IMR-90 (cell line): ENCODE measurements at regions not wholly inside any gene's neighbourhood (a gene's known extent, or its start where the extent isn't known, plus 50 kb on each side); places are given as distances from the start of the nearest gene placed in this dataset.

Experiments
- ATAC-seq: fragments of 200-7000 bp; cut with Tn5 transposase; 2 replicates; pipeline ENCODE4 v1.9.1; 2020; ENCODE audit warnings: low read depth, mild to moderate bottlenecking, moderate library complexity
- BruUV-seq: library from RNA; stranded (reverse); fragments of 400-500 nt; replicated peaks from 2 replicates; lab custom pipeline; 2021; lab: Mats Ljungman, UMichigan
- CTCF ChIA-PET: fragments of 300-600 bp; formaldehyde crosslinking; extraction: SDS; loops from one replicate; lab custom pipeline; 2021; ENCODE audit warnings: antibody characterized with exemption; lab: Yijun Ruan, JAX
- POLR2A ChIA-PET: fragments of 300-600 bp; sonication (Branson Sonifier 250); formaldehyde crosslinking; loops from one replicate; lab custom pipeline; 2022; ENCODE audit warnings: antibody characterized with exemption; ENCODE audit not compliant: unreplicated experiment; lab: Charles Lee
- DNase-seq: peaks from one replicate; pipeline ENCODE4 v3.0.0; 2013
- H2AFZ ChIP-seq: replicated peaks from 2 replicates; pipeline ENCODE3; 2013; ENCODE audit warnings: low read length, mild to moderate bottlenecking; ENCODE audit not compliant: poor library complexity
- H2AK5ac ChIP-seq: 2 replicates; pipeline ENCODE4 v1.6.1; 2013; ENCODE audit warnings: low read depth, low read length, inconsistent platforms
- H2AK9ac ChIP-seq: replicated peaks from 2 replicates; pipeline ENCODE3; 2013; ENCODE audit warnings: mild to moderate bottlenecking, low read depth, low read length, moderate library complexity; ENCODE audit not compliant: poor library complexity
- H2BK120ac ChIP-seq: 2 replicates; pipeline ENCODE4 v1.6.1; 2013; ENCODE audit warnings: low read depth, low read length, inconsistent platforms
- H2BK15ac ChIP-seq: 3 replicates; pipeline ENCODE4 v1.6.1; 2013; ENCODE audit warnings: low read depth, low read length, inconsistent platforms
- H2BK20ac ChIP-seq: 2 replicates; pipeline ENCODE4 v1.6.1; 2013; ENCODE audit warnings: low read depth, mild to moderate bottlenecking, inconsistent platforms, low read length, moderate library complexity
- H2BK5ac ChIP-seq: 2 replicates; pipeline ENCODE4 v1.6.1; 2013; ENCODE audit warnings: mild to moderate bottlenecking, low read depth, low read length, inconsistent platforms; ENCODE audit not compliant: poor library complexity, severe bottlenecking
- H3K14ac ChIP-seq: replicated peaks from 2 replicates; pipeline ENCODE4 v1.6.1; 2013; ENCODE audit warnings: low read depth, low read length, inconsistent platforms
- H3K18ac ChIP-seq: 2 replicates; pipeline ENCODE4 v1.6.1; 2013; ENCODE audit warnings: low read depth, low read length, control low read depth
- H3K23ac ChIP-seq: 2 replicates; pipeline ENCODE4 v1.6.1; 2013; ENCODE audit warnings: low read depth, low read length, inconsistent platforms
- H3K27ac ChIP-seq: 2 replicates; pipeline ENCODE4 v1.5.1; 2013; ENCODE audit warnings: mild to moderate bottlenecking, control low read depth, low read length; ENCODE audit not compliant: insufficient read depth
- H3K27me3 ChIP-seq: 2 replicates; pipeline ENCODE4 v1.6.1; 2013; ENCODE audit warnings: low read length; ENCODE audit not compliant: control insufficient read depth, insufficient read depth
- H3K36me3 ChIP-seq: 2 replicates; pipeline ENCODE4 v1.6.1; 2013; ENCODE audit warnings: low read length, mixed read lengths; ENCODE audit not compliant: control insufficient read depth, insufficient read depth
- H3K4ac ChIP-seq: 2 replicates; pipeline ENCODE4 v1.6.1; 2013; ENCODE audit warnings: low read depth, low read length, inconsistent platforms
- H3K4me1 ChIP-seq: 2 replicates; pipeline ENCODE4 v1.6.1; 2013; ENCODE audit warnings: low read length, mixed read lengths; ENCODE audit not compliant: control insufficient read depth, insufficient read depth
- H3K4me2 ChIP-seq: 2 replicates; pipeline ENCODE4 v1.6.1; 2013; ENCODE audit warnings: low read depth, mild to moderate bottlenecking, control low read depth, low read length, moderate library complexity
- H3K4me3 ChIP-seq: 2 replicates; pipeline ENCODE4 v1.5.1; 2013; ENCODE audit warnings: low read depth, mild to moderate bottlenecking, control low read depth, low read length, moderate library complexity; ENCODE audit not compliant: insufficient read depth
- H3K56ac ChIP-seq: 2 replicates; pipeline ENCODE4 v1.6.1; 2013; ENCODE audit warnings: low read length, inconsistent platforms; ENCODE audit not compliant: insufficient read depth; ENCODE audit errors: extremely low read depth
- H3K79me1 ChIP-seq, 2 experiments: 2 replicates each; pipeline ENCODE4 v1.6.1; 2013; ENCODE audit warnings: low read length in 2 of 2, inconsistent platforms in 1 of 2, low read depth in 1 of 2
- H3K9ac ChIP-seq: 2 replicates; pipeline ENCODE4 v1.6.1; 2013; ENCODE audit warnings: low read depth, low read length, control low read depth
- H3K9me1 ChIP-seq: 2 replicates; pipeline ENCODE4 v1.6.1; 2013; ENCODE audit warnings: low read length, inconsistent platforms; ENCODE audit not compliant: insufficient read depth
- H3K9me3 ChIP-seq: 2 replicates; pipeline ENCODE4 v1.6.1; 2013; ENCODE audit warnings: low read length; ENCODE audit not compliant: control insufficient read depth, insufficient read depth
- H4K20me1 ChIP-seq: 2 replicates; pipeline ENCODE4 v1.6.1; 2013; ENCODE audit warnings: low read length, inconsistent platforms; ENCODE audit not compliant: insufficient read depth
- H4K5ac ChIP-seq: 2 replicates; pipeline ENCODE4 v1.6.1; 2013; ENCODE audit warnings: mild to moderate bottlenecking, low read depth, low read length, control low read depth
- H4K8ac ChIP-seq, 2 experiments: 2 replicates each; pipeline ENCODE4 v1.6.1; 2013; ENCODE audit warnings: low read depth in 2 of 2, low read length in 2 of 2, control low read depth in 1 of 2, inconsistent platforms in 1 of 2
- H4K91ac ChIP-seq: 2 replicates; pipeline ENCODE4 v1.6.1; 2013; ENCODE audit warnings: low read depth, low read length, inconsistent platforms; ENCODE audit not compliant: insufficient read depth
- BHLHE40 ChIP-seq: fragments of 150-350 bp; IDR thresholded peaks from 2 replicates; pipeline ENCODE4 v1.6.1; 2016; ENCODE audit warnings: mild to moderate bottlenecking, low read depth, low read length
- MAZ ChIP-seq: IDR thresholded peaks from 2 replicates; pipeline ENCODE4 v1.6.1; 2012; ENCODE audit warnings: low read depth, mild to moderate bottlenecking, low read length, improper control_type of control experiment, moderate library complexity, borderline replicate concordance
- MXI1 ChIP-seq: IDR thresholded peaks from 2 replicates; pipeline ENCODE4 v1.6.1; 2012; ENCODE audit warnings: low read depth, mild to moderate bottlenecking, low read length, moderate library complexity, borderline replicate concordance
- NFE2L2 ChIP-seq: fragments of 150-350 bp; IDR thresholded peaks from 2 replicates; pipeline ENCODE4 v1.6.1; 2016; ENCODE audit warnings: low read depth, mild to moderate bottlenecking, low read length
- POLR2A ChIP-seq: IDR thresholded peaks from 2 replicates; pipeline ENCODE4 v1.6.1; 2012; ENCODE audit warnings: mild to moderate bottlenecking, low read depth, low read length
- WGBS, 2 experiments: methylation state at CpG; one replicate each; pipeline versions ENCODE4 v1.1.5 to v1.1.7; 2013; ENCODE audit warnings: missing lambda C conversion rate in 2 of 2; ENCODE audit not compliant: insufficient read length in 1 of 2; ENCODE audit errors: extremely low coverage in 2 of 2; 5-methylcytosine and 5-hydroxymethylcytosine counted together
- dilution Hi-C: fragments of 300-500 bp; cut with HindIII; formaldehyde crosslinking; loops from one replicate; pipeline ENCODE4 v1.14.3; 2018; ENCODE audit warnings: low sequenced_read_pairs; ENCODE audit not compliant: unreplicated experiment
- in situ Hi-C: fragments of 300-500 bp; cut with MboI; formaldehyde crosslinking; loops from 3 replicates; pipeline ENCODE4 v1.14.3; 2019; ENCODE audit warnings: low sequenced_read_pairs, inconsistent platforms, mixed read lengths
- intact Hi-C: fragments of 100-400 bp; cut with micrococcal nuclease; formaldehyde crosslinking; loops from 2 replicates; pipeline ENCODE4 v1.10.0; 2022
- TF ChIP-seq, protein P1 (sequence below): fragments of 150-350 bp; IDR thresholded peaks from 2 replicates; pipeline ENCODE4 v1.6.1; 2017; ENCODE audit warnings: mild to moderate bottlenecking, antibody characterized with exemption, low read length, low read depth

GRCh38 chr7:31439165-31439564 lies 74.7 kb upstream of the ITPRID1 start:
- no peak overlapping the region for H4K8ac ChIP-seq
- no peak for TF ChIP-seq NFE2L2
- no peak for TF ChIP-seq MAZ
- TF ChIP-seq, protein P1, sequence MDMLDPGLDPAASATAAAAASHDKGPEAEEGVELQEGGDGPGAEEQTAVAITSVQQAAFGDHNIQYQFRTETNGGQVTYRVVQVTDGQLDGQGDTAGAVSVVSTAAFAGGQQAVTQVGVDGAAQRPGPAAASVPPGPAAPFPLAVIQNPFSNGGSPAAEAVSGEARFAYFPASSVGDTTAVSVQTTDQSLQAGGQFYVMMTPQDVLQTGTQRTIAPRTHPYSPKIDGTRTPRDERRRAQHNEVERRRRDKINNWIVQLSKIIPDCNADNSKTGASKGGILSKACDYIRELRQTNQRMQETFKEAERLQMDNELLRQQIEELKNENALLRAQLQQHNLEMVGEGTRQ, result no peak
- TF ChIP-seq POLR2A, result no peak
- no peak for TF ChIP-seq BHLHE40
- TF ChIP-seq MXI1, result no peak
- H4K20me1 ChIP-seq, result no peaks in the 10 kb centered on the region
- H2BK20ac ChIP-seq, result no peak overlapping the region
- no peaks in the 10 kb centered on the region for H3K4me1 ChIP-seq
- H4K91ac ChIP-seq, result no peak overlapping the region
- H2BK5ac ChIP-seq, result no peak overlapping the region
- H3K79me1 ChIP-seq, result no peaks in the 10 kb centered on the region
- H3K27ac ChIP-seq, result no peak overlapping the region
- no peak overlapping the region for H4K5ac ChIP-seq
- dilution Hi-C loops (no loop called here), intact Hi-C loops (no loop called here), in situ Hi-C loops (no loop called here)
- H3K4me2 ChIP-seq, result no peak overlapping the region
- no peak overlapping the region for H2AFZ ChIP-seq
- DNase-seq (no peak), ATAC-seq (no peak)
- H2AK5ac ChIP-seq, result no peak overlapping the region
- no peak overlapping the region for H3K9ac ChIP-seq
- CTCF ChIA-PET, result no interaction called here
- no peak overlapping the region for H3K23ac ChIP-seq
- BruUV-seq, result no TSS peak
- no peak overlapping the region for H3K56ac ChIP-seq
- H3K18ac ChIP-seq, result no peak overlapping the region
- no peak overlapping the region for H3K4ac ChIP-seq
- no peaks in the 10 kb centered on the region for H3K36me3 ChIP-seq
- no peak overlapping the region for H2AK9ac ChIP-seq
- H3K9me3 ChIP-seq, result no peaks in the 10 kb centered on the region
- POLR2A ChIA-PET, result no interaction called here
- H3K4me3 ChIP-seq, result no peak overlapping the region
- H3K27me3 ChIP-seq, result no peaks in the 10 kb centered on the region
- no peak overlapping the region for H2BK15ac ChIP-seq
- H2BK120ac ChIP-seq, result no peak overlapping the region
- H3K14ac ChIP-seq, result no peak overlapping the region
- no CpG with 5 or more reads among the region's 3 CpGs for WGBS, 2 experiments
- H3K9me1 ChIP-seq, result no peaks in the 10 kb centered on the region
